Loucy (cell line): ENCODE measurements at regions not wholly inside any gene's neighbourhood (a gene's known extent, or its start where the extent isn't known, plus 50 kb on each side); places are given as distances from the start of the nearest gene placed in this dataset.

Source experiments
- H2AFZ ChIP-seq: fragments of 200-600 bp; sonication (generic); 2 replicates; pipeline ENCODE4 v1.6.0; 2016; ENCODE audit warnings: antibody characterized with exemption, mild to moderate bottlenecking, low read length, moderate library complexity
- H3F3A ChIP-seq: fragments of 200-600 bp; 2 replicates; pipeline ENCODE4 v1.6.0; 2016; ENCODE audit warnings: antibody characterized with exemption, low read depth, mild to moderate bottlenecking
- H3K27me3 ChIP-seq: fragments of 200-600 bp; sonication (generic); 2 replicates; pipeline ENCODE4 v1.6.1; 2014; ENCODE audit warnings: low read length, mild to moderate bottlenecking; ENCODE audit not compliant: insufficient read depth, poor library complexity, severe bottlenecking
- H3K36me3 ChIP-seq: fragments of 200-600 bp; sonication (generic); 2 replicates; pipeline ENCODE4 v1.6.1; 2016; ENCODE audit warnings: low read length; ENCODE audit not compliant: insufficient read depth
- H3K4me1 ChIP-seq: fragments of 200-600 bp; sonication (generic); 2 replicates; pipeline ENCODE4 v1.5.1; 2014; ENCODE audit warnings: low read length, mild to moderate bottlenecking; ENCODE audit not compliant: insufficient read depth, poor library complexity, severe bottlenecking
- H3K4me2 ChIP-seq: fragments of 200-600 bp; sonication (generic); 2 replicates; pipeline ENCODE4 v1.6.0; 2014; ENCODE audit warnings: antibody characterized with exemption, low read length, low read depth, mild to moderate bottlenecking; ENCODE audit not compliant: poor library complexity, severe bottlenecking
- H3K4me3 ChIP-seq: fragments of 200-600 bp; sonication (generic); 2 replicates; pipeline ENCODE4 v1.5.1; 2014; ENCODE audit warnings: low read length, mild to moderate bottlenecking, mixed read lengths; ENCODE audit not compliant: poor library complexity, severe bottlenecking
- H3K79me2 ChIP-seq: fragments of 200-600 bp; sonication (generic); 2 replicates; pipeline ENCODE4 v1.6.1; 2014; ENCODE audit warnings: low read length; ENCODE audit not compliant: insufficient read depth
- H3K9ac ChIP-seq: fragments of 200-600 bp; sonication (generic); 2 replicates; pipeline ENCODE4 v1.6.0; 2014; ENCODE audit warnings: mild to moderate bottlenecking, low read depth, low read length, moderate library complexity; ENCODE audit not compliant: poor library complexity, severe bottlenecking
- H3K9me2 ChIP-seq: fragments of 200-600 bp; sonication (generic); replicated peaks from 2 replicates; pipeline ENCODE4 v1.6.1; 2016; ENCODE audit warnings: low read depth, low read length, mixed read lengths
- H3K9me3 ChIP-seq: fragments of 200-600 bp; sonication (generic); 2 replicates; pipeline ENCODE4 v1.6.1; 2014; ENCODE audit warnings: mild to moderate bottlenecking, antibody characterized with exemption, low read length, low read depth; ENCODE audit not compliant: insufficient read depth
- H4K20me1 ChIP-seq: fragments of 200-600 bp; sonication (generic); 2 replicates; pipeline ENCODE4 v1.6.0; 2014; ENCODE audit warnings: antibody characterized with exemption, low read length, mild to moderate bottlenecking; ENCODE audit not compliant: insufficient read depth, poor library complexity, severe bottlenecking
- CTCF ChIP-seq: fragments of 200-600 bp; sonication (generic); conservative IDR thresholded peaks from 2 replicates; pipeline ENCODE4 v1.5.1; 2014; ENCODE audit warnings: mild to moderate bottlenecking, antibody characterized with exemption, low read length
- EZH2phosphoT487 ChIP-seq: fragments of 200-600 bp; IDR thresholded peaks from 2 replicates; pipeline ENCODE4 v1.6.1; 2018; ENCODE audit warnings: antibody characterized with exemption, mild to moderate bottlenecking, moderate library complexity, borderline replicate concordance

- no peak overlapping the region for H3K9ac ChIP-seq
- H3K4me3 ChIP-seq = no peak overlapping the region
- H3K4me2 ChIP-seq = no peak overlapping the region
- peaks cover 3% of the 10 kb centered on the region for H3K4me1 ChIP-seq
- H3K36me3 ChIP-seq = no peaks in the 10 kb centered on the region
- H3F3A ChIP-seq = no peaks in the 10 kb centered on the region
- no peaks in the 10 kb centered on the region for H3K9me3 ChIP-seq
- no peaks in the 10 kb centered on the region for H3K79me2 ChIP-seq
- no peaks in the 10 kb centered on the region for H3K27me3 ChIP-seq
- no peak overlapping the region for H2AFZ ChIP-seq
- TF ChIP-seq EZH2phosphoT487 (no peak), CTCF (no peak)
- no peaks in the 10 kb centered on the region for H4K20me1 ChIP-seq
- H3K9me2 ChIP-seq = no peaks in the 10 kb centered on the region
Observed at GRCh38 chr5:58013542-58014258, 446.2 kb downstream of the PLK2 start.

GRCh38 chr5:58012801-58013315 lies 447.0 kb downstream of the PLK2 start:
- Histone ChIP-seq H3K79me2 (no peaks in the 10 kb centered on the region), H3K4me1 (no peaks in the 10 kb centered on the region), H3K9ac (no peak overlapping the region), H4K20me1 (no peaks in the 10 kb centered on the region), H3K36me3 (no peaks in the 10 kb centered on the region), H3K9me2 (no peaks in the 10 kb centered on the region), H3K27me3 (no peaks in the 10 kb centered on the region), H3K4me3 (no peak overlapping the region), H3K4me2 (no peak overlapping the region), H3F3A (no peaks in the 10 kb centered on the region), H3K9me3 (no peaks in the 10 kb centered on the region), H2AFZ (no peak overlapping the region)
- TF ChIP-seq CTCF = no peak
- TF ChIP-seq EZH2phosphoT487 = no peak

GRCh38 chr5:58012102-58012501 lies 447.8 kb downstream of the PLK2 start:
- Histone ChIP-seq H3K9ac (no peak overlapping the region), H3F3A (no peaks in the 10 kb centered on the region), H3K9me3 (no peaks in the 10 kb centered on the region), H3K9me2 (no peaks in the 10 kb centered on the region), H3K79me2 (no peaks in the 10 kb centered on the region), H3K4me2 (no peak overlapping the region), H3K4me3 (no peak overlapping the region), H4K20me1 (no peaks in the 10 kb centered on the region), H3K4me1 (no peaks in the 10 kb centered on the region), H2AFZ (no peak overlapping the region), H3K36me3 (no peaks in the 10 kb centered on the region), H3K27me3 (no peaks in the 10 kb centered on the region)
- TF ChIP-seq CTCF = no peak
- no peak for TF ChIP-seq EZH2phosphoT487
